ENCODE measurements at regions not wholly inside any gene's neighbourhood (a gene's known extent, or its start where the extent isn't known, plus 50 kb on each side); places are given as distances from the start of the nearest gene placed in this dataset.
A peak's percentile ranks its signal among the peaks of the same experiment; 100 is the strongest.
"Not testable (repeated sequence)": the region's sequence is repeated elsewhere in the genome, so short reads cannot be mapped to it uniquely, and the experiment has no call there.

GRCh38 chr5:160498441-160499043 lies 76.9 kb downstream of the PTTG1 start:
- not testable (repeated sequence) for H3K27me3 Mint-ChIP-seq (ENCODE audit: insufficient read depth, low read depth, poor library complexity); H3K36me3 Mint-ChIP-seq (ENCODE audit: low read depth); ATAC-seq; H3K9me3 Mint-ChIP-seq; H3K36me3 ChIP-seq (ENCODE audit: insufficient read depth); H3K27ac Mint-ChIP-seq; H3K4me1 Mint-ChIP-seq; DNase-seq (ENCODE audit: low spot score); H3K4me3 ChIP-seq; H4K20me1 ChIP-seq (replicated peaks; ENCODE audit: insufficient read depth); H3F3A ChIP-seq (replicated peaks; ENCODE audit: low read depth); H3K4me2 ChIP-seq; H3K4me1 ChIP-seq (ENCODE audit: insufficient read depth); H2AFZ ChIP-seq; H3K79me2 ChIP-seq (replicated peaks; ENCODE audit: insufficient read depth); H3K27ac ChIP-seq (ENCODE audit: low read depth); H3K27me3 ChIP-seq (ENCODE audit: insufficient read depth); H3K4me3 Mint-ChIP-seq
- peaks cover 10% of the 10 kb centered on the region for H3K9me2 ChIP-seq (ENCODE audit: insufficient read depth)

- H3F3A ChIP-seq (replicated peaks; ENCODE audit: low read depth) = no peaks in the 10 kb centered on the region
- no peaks in the 10 kb centered on the region for H3K27me3 ChIP-seq (ENCODE audit: insufficient read depth)
- no peak overlapping the region for H3K27ac ChIP-seq (ENCODE audit: low read depth)
- H3K4me2 ChIP-seq = no peak overlapping the region
- peak overlapping the region; percentile 2; the same call in 1 of the 2 replicates for H2AFZ ChIP-seq
- TF ChIP-seq NANOG (IDR thresholded peaks at IDR 0.05; ENCODE audit: borderline replicate concordance) = no peak
- no peak for TF ChIP-seq ZNF331 (CRISPR knock-in tag; IDR thresholded peaks at IDR 0.05; ENCODE audit: low read depth)
- no peak for TF ChIP-seq EZH2phosphoT487 (IDR thresholded peaks at IDR 0.05; ENCODE audit: unreplicated experiment)
- TF ChIP-seq ZNF462 (CRISPR knock-in tag; IDR thresholded peaks at IDR 0.05) = no peak
- TF ChIP-seq CTCF (conservative IDR thresholded peaks at IDR 0.05; ENCODE audit: low read depth in 2 of 2) = no peak
- H4K20me1 ChIP-seq (replicated peaks; ENCODE audit: insufficient read depth) = no peaks in the 10 kb centered on the region
- no peak overlapping the region for H3K4me3 ChIP-seq
- no peak overlapping the region for H3K4me3 Mint-ChIP-seq
- H3K4me1 Mint-ChIP-seq = peaks cover 10% of the 10 kb centered on the region
- H3K4me1 ChIP-seq (ENCODE audit: insufficient read depth) = peaks cover 5% of the 10 kb centered on the region
- H3K36me3 ChIP-seq (ENCODE audit: insufficient read depth) = no peaks in the 10 kb centered on the region
- H3K9me3 Mint-ChIP-seq = no peaks in the 10 kb centered on the region; the same call in 2 of the 3 replicates
- peaks cover 8% of the 10 kb centered on the region for H3K9me2 ChIP-seq (ENCODE audit: insufficient read depth)
- H3K36me3 Mint-ChIP-seq (ENCODE audit: low read depth) = no peaks in the 10 kb centered on the region
- H3K27ac Mint-ChIP-seq = no peak overlapping the region
- no peak for DNase-seq (ENCODE audit: low spot score)
- no peak for ATAC-seq
- H3K27me3 Mint-ChIP-seq (ENCODE audit: insufficient read depth, low read depth, poor library complexity) = no peaks in the 10 kb centered on the region
- H3K79me2 ChIP-seq (replicated peaks; ENCODE audit: insufficient read depth) = no peaks in the 10 kb centered on the region
Observed at GRCh38 chr5:160500786-160501779, 79.4 kb downstream of the PTTG1 start.

Measured in GM23338 (cell line).